HL-60 (cell line): ENCODE measurements at regions not wholly inside any gene's neighbourhood (a gene's known extent, or its start where the extent isn't known, plus 50 kb on each side); places are given as distances from the start of the nearest gene placed in this dataset.

Experiments
- CTCF ChIP-seq: IDR thresholded peaks from one replicate; pipeline ENCODE4 v1.5.1; 2011; ENCODE audit warnings: low read length, control low read depth, inconsistent platforms; ENCODE audit not compliant: insufficient read depth
- POLR2AphosphoS5 ChIP-seq: IDR thresholded peaks from 2 replicates; pipeline ENCODE4 v1.6.1; 2012; ENCODE audit warnings: low read depth
- REST ChIP-seq: IDR thresholded peaks from 2 replicates; pipeline ENCODE4 v1.6.1; 2012; ENCODE audit warnings: low read depth; ENCODE audit not compliant: insufficient replicate concordance

- no peak for TF ChIP-seq CTCF
- no peak for TF ChIP-seq REST
- no peak for TF ChIP-seq POLR2AphosphoS5
These were observed 194.1 kb downstream of the EMX2 start for GRCh38 chr10:117736655-117737054.
